ENCODE measurements at regions not wholly inside any gene's neighbourhood (a gene's known extent, or its start where the extent isn't known, plus 50 kb on each side); places are given as distances from the start of the nearest gene placed in this dataset.

DNA sequence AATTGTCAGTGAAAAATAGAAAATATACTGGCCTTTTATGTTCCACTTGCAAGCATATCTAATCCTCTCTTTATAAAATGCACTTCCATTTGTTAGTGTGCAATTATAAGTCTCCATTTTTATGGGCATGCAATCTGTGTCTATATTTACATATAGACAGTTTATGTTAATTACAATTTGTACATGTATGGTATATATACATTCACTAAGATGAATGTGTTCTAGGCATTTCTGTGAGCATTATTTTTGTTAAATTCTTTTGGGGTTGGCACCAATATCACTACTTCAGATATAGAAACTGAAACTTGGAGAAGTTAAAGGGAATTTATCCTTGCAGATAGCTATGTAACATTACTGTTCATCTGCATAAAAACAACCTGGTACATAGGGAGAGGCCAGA lies 470.8 kb upstream of the LMO3 start:
- H3K4me1 ChIP-seq: no peaks in the 10 kb centered on the region
- no peaks in the 10 kb centered on the region for H3K27me3 ChIP-seq (ENCODE audit: insufficient read depth in 3 of 3, low read length in 2 of 3)
- ATAC-seq (no peak), DNase-seq (no peak)
- no peaks in the 10 kb centered on the region for H3K36me3 ChIP-seq (ENCODE audit: insufficient read depth in 1 of 2, low read depth in 1 of 2)
- intact Hi-C loops (cut with DNase I): no loop called here
- H3K9me3 ChIP-seq: no peaks in the 10 kb centered on the region
- H3K27ac ChIP-seq: no peak overlapping the region
- no peak overlapping the region for H3K4me3 ChIP-seq
- TF ChIP-seq, protein P1, sequence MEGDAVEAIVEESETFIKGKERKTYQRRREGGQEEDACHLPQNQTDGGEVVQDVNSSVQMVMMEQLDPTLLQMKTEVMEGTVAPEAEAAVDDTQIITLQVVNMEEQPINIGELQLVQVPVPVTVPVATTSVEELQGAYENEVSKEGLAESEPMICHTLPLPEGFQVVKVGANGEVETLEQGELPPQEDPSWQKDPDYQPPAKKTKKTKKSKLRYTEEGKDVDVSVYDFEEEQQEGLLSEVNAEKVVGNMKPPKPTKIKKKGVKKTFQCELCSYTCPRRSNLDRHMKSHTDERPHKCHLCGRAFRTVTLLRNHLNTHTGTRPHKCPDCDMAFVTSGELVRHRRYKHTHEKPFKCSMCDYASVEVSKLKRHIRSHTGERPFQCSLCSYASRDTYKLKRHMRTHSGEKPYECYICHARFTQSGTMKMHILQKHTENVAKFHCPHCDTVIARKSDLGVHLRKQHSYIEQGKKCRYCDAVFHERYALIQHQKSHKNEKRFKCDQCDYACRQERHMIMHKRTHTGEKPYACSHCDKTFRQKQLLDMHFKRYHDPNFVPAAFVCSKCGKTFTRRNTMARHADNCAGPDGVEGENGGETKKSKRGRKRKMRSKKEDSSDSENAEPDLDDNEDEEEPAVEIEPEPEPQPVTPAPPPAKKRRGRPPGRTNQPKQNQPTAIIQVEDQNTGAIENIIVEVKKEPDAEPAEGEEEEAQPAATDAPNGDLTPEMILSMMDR (IDR thresholded peaks at IDR 0.05): no peak

DNA sequence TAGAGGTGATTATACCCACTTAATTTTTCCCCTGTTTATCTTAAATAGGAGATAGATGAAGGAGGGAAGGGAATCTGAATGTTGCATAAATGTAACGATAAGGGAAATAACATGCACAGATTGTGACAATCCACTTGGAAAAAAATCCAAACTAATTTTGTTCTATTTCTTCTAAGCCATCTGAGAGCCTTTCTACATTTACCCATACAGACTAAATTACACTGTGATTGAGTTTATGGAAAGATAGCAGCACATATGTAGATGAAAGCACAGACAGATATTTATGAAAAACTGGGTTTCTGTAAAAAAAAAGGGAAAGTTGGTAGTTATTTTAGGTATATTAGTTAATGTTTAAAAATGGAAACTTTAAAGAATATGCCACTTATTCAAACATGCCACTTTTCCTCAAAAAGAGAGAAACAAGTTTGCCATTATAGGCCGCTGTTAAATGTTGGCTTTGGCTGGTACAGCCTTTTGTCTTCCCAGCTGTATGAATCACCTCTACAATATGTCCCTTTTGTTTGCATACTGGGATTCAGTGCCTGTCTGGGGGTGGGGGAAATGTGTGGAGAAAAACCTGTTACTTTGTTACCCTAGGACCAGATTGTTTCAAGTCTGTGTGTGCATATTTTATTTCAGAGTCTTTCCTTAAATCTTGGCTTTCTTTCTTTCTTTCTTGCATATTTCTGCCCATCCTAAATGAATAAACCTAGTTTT lies 470.2 kb upstream of the LMO3 start:
- intact Hi-C loops (cut with DNase I): no loop called here
- Histone ChIP-seq H3K27me3 (ENCODE audit: insufficient read depth in 3 of 3, low read length in 2 of 3) (no peaks in the 10 kb centered on the region), H3K4me1 (no peaks in the 10 kb centered on the region), H3K27ac (no peak overlapping the region), H3K4me3 (no peak overlapping the region), H3K36me3 (ENCODE audit: insufficient read depth in 1 of 2, low read depth in 1 of 2) (no peaks in the 10 kb centered on the region), H3K9me3 (no peaks in the 10 kb centered on the region)
- DNase-seq (no peak), ATAC-seq (no peak)
- TF ChIP-seq, protein P1 (IDR thresholded peaks at IDR 0.05): no peak
- WGBS, 3 donors: 83 to 87% (median 87%) methylated on average over 2 of the region's 2 CpGs

DNA sequence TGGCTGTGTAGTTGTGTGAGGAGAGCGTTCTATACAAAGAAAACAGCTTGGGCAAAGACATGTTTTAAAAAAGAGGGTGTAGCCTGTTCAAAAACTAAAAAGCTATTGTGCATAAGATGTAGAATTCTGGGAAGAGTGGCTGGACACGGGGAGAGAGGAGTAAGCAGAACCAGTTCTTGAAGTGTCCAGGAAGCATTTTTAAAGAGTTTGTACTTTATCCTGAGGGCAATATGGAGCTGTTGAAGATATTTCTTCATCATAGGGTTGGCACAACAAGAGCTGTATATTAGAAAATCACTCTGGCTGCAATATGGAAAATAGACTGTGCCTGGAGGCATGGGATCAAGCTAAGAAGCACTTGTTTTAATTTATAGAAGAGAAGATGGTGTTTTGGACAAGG lies 458.9 kb upstream of the LMO3 start:
- H3K4me3 ChIP-seq: no peak overlapping the region
- TF ChIP-seq, protein P1 (IDR thresholded peaks at IDR 0.05): no peak
- ATAC-seq (no peak), DNase-seq (no peak)
- no peaks in the 10 kb centered on the region for H3K4me1 ChIP-seq
- no peaks in the 10 kb centered on the region for H3K36me3 ChIP-seq (ENCODE audit: insufficient read depth in 1 of 2, low read depth in 1 of 2)
- no peak overlapping the region for H3K27ac ChIP-seq
- 61 to 69% (median 68%) methylated on average over 2 of the region's 2 CpGs for WGBS, 3 donors
- no peaks in the 10 kb centered on the region for H3K27me3 ChIP-seq (ENCODE audit: insufficient read depth in 3 of 3, low read length in 2 of 3)
- no peaks in the 10 kb centered on the region for H3K9me3 ChIP-seq
- intact Hi-C loops (cut with DNase I): no loop called here

DNA sequence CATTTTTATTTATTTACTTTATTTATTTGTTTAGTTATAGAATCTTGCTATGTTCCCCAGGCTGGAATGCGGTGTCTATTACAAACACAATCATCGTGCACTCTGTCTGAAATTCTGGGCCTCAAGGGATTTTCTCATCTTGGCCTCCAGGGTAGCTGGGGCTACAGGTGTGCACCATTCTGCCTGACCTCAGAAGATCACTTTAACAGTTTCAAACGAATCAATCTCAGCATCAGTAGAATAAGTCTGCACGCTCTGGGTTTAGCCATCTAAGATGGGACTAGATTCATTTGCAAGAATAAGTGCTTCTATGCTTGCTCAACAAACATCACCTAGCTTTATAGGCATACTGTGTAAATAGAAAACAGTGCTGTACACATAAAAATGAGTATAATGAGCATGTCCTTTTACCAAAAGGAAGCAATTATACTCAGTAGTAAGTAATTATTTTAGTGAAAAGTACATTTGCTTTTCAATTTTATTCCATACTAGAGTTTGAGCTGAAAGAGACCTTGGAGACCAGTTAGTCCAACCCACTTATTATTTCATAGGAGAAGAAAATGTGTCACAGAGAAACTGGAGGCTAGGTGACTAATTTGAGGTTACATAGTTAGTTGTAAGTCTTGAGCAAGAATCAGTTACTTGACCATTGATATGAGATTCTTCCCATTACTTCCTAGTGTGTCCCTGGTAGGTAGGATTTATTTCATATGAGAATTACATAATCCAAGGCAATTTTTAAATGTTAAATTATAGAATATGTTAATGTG lies 456.5 kb upstream of the LMO3 start:
- Histone ChIP-seq H3K4me1 (no peaks in the 10 kb centered on the region), H3K9me3 (no peaks in the 10 kb centered on the region), H3K4me3 (no peak overlapping the region), H3K27me3 (ENCODE audit: insufficient read depth in 3 of 3, low read length in 2 of 3) (no peaks in the 10 kb centered on the region), H3K27ac (no peak overlapping the region), H3K36me3 (ENCODE audit: insufficient read depth in 1 of 2, low read depth in 1 of 2) (no peaks in the 10 kb centered on the region)
- no peak for DNase-seq
- TF ChIP-seq, protein P1 (IDR thresholded peaks at IDR 0.05): no peak
- intact Hi-C loops (cut with DNase I): no loop called here
- ATAC-seq: no peak
- 66 to 71% (median 67%) methylated on average over 4 of the region's 4 CpGs for WGBS, 3 donors

Measured in psoas muscle (tissue), 7 donors.